HG03066 (cell line): ENCODE measurements at regions not wholly inside any gene's neighbourhood (a gene's known extent, or its start where the extent isn't known, plus 50 kb on each side); places are given as distances from the start of the nearest gene placed in this dataset.

Experiments
- ATAC-seq: cut with Tn5 transposase; IDR thresholded peaks from one replicate; pipeline ENCODE4 v1.9.1; 2021; ENCODE audit warnings: low read depth; ENCODE audit not compliant: unreplicated experiment

DNA sequence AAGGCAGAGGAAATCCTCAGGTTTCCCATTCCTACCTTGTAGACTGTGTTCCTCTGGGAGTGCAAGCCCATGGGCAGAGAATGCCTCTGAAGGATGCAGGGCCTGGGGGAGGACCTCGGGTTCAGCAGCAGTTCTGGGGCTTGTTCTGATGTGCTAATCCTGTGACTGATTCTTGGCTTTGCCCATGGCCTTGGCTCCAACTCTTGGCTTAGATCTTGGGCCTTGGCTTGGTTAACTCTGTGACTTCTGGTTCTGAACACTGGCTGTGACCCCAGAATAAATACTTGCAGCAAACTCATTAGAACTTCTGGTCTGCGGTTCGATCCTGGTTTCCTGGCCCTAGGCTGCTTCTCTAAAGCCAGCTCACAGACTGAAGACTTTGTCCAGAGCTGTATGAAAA, 366.9 kb upstream of the ZEB2 start:
- ATAC-seq: no peak

- ATAC-seq: no peak
Observed at GRCh38 chr2:144877893-144878292, 358.0 kb upstream of the ZEB2 start.

- ATAC-seq: no peak
Observed at GRCh38 chr2:144876013-144876412, 356.1 kb upstream of the ZEB2 start.

GRCh38 chr2:144875290-144875969, 355.5 kb upstream of the ZEB2 start:
- ATAC-seq: no peak

- ATAC-seq: no peak
Observed at GRCh38 chr2:144865670-144866069, 345.8 kb upstream of the ZEB2 start.

GRCh38 chr2:144859716-144860115, 339.8 kb upstream of the ZEB2 start:
- ATAC-seq: no peak

GRCh38 chr2:144858211-144858610, 338.3 kb upstream of the ZEB2 start:
- no peak for ATAC-seq

GRCh38 chr2:144854596-144854995, 334.7 kb upstream of the ZEB2 start:
- no peak for ATAC-seq

GRCh38 chr2:144849612-144850011, 329.7 kb upstream of the ZEB2 start:
- ATAC-seq: no peak

GRCh38 chr2:144848423-144848822, 328.5 kb upstream of the ZEB2 start:
- no peak for ATAC-seq

- ATAC-seq: no peak
Observed at GRCh38 chr2:144847347-144848080, 327.6 kb upstream of the ZEB2 start.

- no peak for ATAC-seq
Observed at GRCh38 chr2:144836635-144837350, 316.9 kb upstream of the ZEB2 start.

DNA sequence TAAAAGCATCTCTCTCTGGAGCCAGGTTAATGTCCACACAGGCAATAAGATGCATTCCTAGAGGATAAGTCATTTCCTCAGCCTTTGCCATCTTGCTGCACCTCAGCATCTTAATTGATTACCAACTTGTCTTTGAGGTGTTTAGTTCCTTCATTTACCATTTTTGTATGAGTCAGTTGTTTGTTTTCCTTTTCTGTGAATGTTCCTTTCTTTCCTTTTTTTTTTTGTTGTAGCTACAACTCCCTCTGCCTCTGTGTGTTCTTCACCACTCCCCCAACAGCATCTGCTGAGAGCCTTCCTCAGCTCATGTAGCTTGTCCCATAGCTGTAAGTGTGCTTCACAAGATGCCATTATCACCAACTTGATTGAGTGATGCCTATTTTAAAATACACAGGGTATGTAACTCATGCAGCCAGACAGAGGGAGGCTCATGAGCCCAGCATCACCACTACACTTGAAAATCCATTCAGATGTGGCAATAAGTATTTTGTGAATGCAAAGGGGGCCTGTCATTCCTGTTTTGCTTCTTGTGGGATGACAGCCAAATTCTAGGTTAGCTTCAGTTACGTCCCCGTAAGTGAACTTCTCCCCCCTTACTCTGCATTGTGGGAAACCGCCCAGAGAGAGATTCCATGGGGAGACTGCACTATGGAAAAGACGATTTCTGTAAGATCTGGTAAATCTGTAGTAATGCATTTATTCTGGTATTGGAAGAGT, 315.9 kb upstream of the ZEB2 start:
- no peak for ATAC-seq

- no peak for ATAC-seq
Observed at GRCh38 chr2:144834998-144835633, 315.2 kb upstream of the ZEB2 start.

DNA sequence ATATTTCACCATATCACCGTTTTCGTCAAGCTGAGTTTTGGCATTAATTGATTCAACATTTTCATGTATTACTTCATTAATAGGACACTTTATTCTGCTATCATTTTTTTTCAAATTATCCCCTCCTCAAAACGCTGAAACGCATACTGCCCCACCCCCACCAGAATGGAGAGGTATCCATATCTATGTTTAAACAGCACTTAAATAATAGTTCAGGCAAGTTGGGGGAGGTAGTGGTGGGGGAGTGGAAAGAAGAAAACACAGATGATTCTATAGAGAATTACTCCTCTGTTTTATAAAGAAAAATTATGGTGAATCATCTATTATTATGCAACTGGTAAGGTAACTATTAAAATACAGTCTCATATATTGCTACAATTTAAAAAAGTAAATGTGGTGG, 314.4 kb upstream of the ZEB2 start:
- no peak for ATAC-seq

- ATAC-seq: no peak
Observed at GRCh38 chr2:144833075-144833637, 313.2 kb upstream of the ZEB2 start.

DNA sequence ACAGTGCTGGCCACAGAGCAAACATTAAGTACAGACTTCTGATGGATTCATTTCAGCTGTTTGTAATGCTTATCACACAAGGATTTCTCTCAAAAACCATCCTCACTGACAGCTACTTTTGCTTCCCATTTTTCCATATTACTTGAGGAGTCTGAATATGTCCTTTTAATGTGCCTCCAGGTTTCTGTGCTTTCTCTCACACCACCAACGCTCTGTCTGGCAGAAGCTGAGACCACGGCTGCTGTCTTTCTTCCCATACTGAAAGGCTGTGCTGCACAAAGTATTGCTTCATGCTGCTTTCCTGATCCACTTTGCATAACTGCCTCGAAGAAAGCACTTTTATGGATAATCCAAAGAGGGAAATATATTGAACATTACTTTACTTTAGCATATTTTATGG, 312.1 kb upstream of the ZEB2 start:
- no peak for ATAC-seq

DNA sequence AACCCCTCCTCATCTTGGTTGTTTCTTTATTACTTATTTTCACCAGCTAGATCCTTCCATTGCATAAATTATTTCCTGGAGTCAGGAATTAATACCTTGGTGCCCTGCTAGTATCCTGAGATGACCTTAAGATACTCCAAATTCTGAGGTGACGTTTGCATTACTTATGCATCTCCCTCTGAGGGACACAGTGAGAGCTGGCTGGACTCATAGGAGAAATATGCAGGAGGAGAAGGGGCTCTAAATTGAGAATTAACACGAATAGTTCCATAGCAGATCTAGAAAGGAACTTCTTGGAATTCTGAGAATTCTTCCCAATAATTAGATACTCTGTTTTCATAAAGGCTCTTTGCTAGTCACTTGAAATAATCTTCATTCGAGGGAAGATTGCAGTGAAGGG, 310.6 kb upstream of the ZEB2 start:
- ATAC-seq: no peak

DNA sequence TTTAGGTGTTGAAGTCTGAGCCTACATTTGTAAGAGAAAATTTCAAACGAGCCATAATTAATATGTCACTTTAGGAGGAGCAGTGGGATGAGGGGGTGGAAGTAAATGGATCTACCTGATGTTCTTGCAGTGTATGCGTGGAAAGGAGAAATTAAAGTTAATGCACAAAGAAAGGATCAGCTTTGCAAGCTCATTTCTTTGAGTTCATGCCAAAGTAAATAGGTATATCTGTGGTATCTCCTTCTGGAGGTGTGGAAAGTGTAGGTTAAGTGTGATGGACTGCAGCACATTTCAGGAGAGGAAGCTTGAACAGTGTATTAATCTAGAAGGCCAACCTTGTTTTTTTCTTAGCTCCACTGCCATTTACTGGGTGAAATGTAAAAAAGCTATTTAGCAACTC, 307.5 kb upstream of the ZEB2 start:
- no peak for ATAC-seq

DNA sequence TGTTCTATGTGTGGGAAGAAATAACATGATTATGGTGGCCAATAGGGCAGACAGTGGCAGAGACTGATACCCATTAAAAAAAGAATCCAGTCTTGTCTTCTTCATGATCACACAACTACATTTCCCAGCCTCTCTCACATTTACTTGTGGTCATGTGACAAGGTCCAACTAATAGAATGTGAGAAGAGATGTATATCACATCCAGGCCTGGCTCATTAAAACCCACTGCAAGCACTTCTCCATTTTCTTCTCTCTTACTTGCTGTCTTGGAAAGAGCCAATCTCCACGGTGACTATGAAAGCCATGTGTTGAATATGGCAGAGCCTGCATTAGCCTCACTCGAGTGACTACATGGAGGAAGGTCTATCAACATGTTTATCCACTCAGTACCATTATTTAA, 306.2 kb upstream of the ZEB2 start:
- ATAC-seq: no peak
